Memory B cell (primary cell): ENCODE measurements at regions not wholly inside any gene's neighbourhood (a gene's known extent, or its start where the extent isn't known, plus 50 kb on each side); places are given as distances from the start of the nearest gene placed in this dataset.

Experiments
- ATAC-seq: fragments of 150-1000 bp; cut with Tn5 transposase; 2 replicates; pipeline ENCODE4 v1.10.0; 2021; ENCODE audit warnings: low read depth, mild to moderate bottlenecking, moderate library complexity
- DNase-seq, 2 donors: peaks; one replicate each; pipeline ENCODE4 v3.0.0; 2022; ENCODE audit warnings: low spot score in 2 of 2
- H3K27ac Mint-ChIP-seq: one replicate; pipeline ENCODE4 v1.8.0; 2022; ENCODE audit warnings: mild to moderate bottlenecking, moderate library complexity, mixed read lengths
- H3K27me3 Mint-ChIP-seq: one replicate; pipeline ENCODE4 v1.8.0; 2022; ENCODE audit warnings: mixed read lengths
- H3K36me3 Mint-ChIP-seq: one replicate; pipeline ENCODE4 v1.8.0; 2022; ENCODE audit warnings: mild to moderate bottlenecking, mixed read lengths
- H3K4me1 Mint-ChIP-seq: one replicate; pipeline ENCODE4 v1.8.0; 2022; ENCODE audit warnings: mixed read lengths
- H3K4me3 Mint-ChIP-seq: one replicate; pipeline ENCODE4 v1.8.0; 2022; ENCODE audit warnings: mild to moderate bottlenecking, moderate library complexity, mixed read lengths
- H3K9me3 Mint-ChIP-seq: one replicate; pipeline ENCODE4 v1.8.0; 2022; ENCODE audit warnings: mixed read lengths

DNA sequence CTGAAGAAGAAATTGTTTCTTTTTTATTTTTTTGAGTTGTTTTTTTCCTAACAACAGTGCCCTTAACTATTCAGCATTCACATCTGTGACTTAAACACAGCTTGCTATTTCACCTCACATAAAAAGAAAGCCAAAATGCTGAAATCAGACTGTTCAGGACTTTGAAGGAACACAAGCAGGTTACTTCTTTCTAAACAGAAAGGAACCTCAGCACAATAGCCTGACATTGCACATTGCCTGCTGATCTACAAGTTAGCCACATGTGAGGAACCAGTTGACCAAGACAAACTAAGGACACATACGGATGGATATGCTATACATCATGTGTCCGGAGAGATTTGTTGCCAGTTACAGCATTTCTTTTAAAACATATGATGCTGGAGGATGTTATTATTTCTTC lies 331.1 kb downstream of the FSIP2 start:
- ATAC-seq (no peak), DNase-seq (no peak)
- no peaks in the 10 kb centered on the region for H3K27me3 Mint-ChIP-seq
- H3K36me3 Mint-ChIP-seq: peaks cover 21% of the 10 kb centered on the region
- H3K27ac Mint-ChIP-seq: no peak overlapping the region
- no peaks in the 10 kb centered on the region for H3K4me1 Mint-ChIP-seq
- H3K4me3 Mint-ChIP-seq: no peak overlapping the region
- H3K9me3 Mint-ChIP-seq: peaks cover 10% of the 10 kb centered on the region

GRCh38 chr2:186085226-186085625 lies 346.6 kb downstream of the FSIP2 start:
- no peak overlapping the region for H3K4me3 Mint-ChIP-seq
- ATAC-seq (no peak), DNase-seq (no peak)
- no peaks in the 10 kb centered on the region for H3K9me3 Mint-ChIP-seq
- no peak overlapping the region for H3K27ac Mint-ChIP-seq
- no peaks in the 10 kb centered on the region for H3K4me1 Mint-ChIP-seq
- peaks cover 9% of the 10 kb centered on the region for H3K36me3 Mint-ChIP-seq
- H3K27me3 Mint-ChIP-seq: no peaks in the 10 kb centered on the region

DNA sequence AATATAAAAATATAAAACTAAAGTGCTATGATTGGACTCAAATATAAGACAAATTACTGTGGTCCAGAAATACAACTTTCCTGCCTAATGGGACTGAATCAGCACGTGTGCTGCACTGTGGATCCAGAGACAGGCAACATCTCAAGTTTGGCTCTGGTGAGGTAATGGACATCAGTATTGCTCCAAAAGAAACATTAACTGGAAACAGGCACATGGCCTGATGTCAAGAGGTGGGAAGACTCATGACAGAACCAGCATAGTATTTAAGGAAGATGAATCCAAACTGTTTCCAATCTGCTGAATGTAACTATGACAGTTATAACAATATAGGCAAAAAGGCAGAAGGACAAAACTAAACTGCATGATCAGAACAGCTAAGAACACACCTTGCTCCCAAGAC lies 354.6 kb downstream of the FSIP2 start:
- no peak for DNase-seq
- peaks cover 2% of the 10 kb centered on the region for H3K36me3 Mint-ChIP-seq
- H3K27ac Mint-ChIP-seq: no peak overlapping the region
- H3K4me1 Mint-ChIP-seq: no peaks in the 10 kb centered on the region
- H3K27me3 Mint-ChIP-seq: no peaks in the 10 kb centered on the region
- ATAC-seq: no peak
- no peak overlapping the region for H3K4me3 Mint-ChIP-seq
- H3K9me3 Mint-ChIP-seq: no peaks in the 10 kb centered on the region

DNA sequence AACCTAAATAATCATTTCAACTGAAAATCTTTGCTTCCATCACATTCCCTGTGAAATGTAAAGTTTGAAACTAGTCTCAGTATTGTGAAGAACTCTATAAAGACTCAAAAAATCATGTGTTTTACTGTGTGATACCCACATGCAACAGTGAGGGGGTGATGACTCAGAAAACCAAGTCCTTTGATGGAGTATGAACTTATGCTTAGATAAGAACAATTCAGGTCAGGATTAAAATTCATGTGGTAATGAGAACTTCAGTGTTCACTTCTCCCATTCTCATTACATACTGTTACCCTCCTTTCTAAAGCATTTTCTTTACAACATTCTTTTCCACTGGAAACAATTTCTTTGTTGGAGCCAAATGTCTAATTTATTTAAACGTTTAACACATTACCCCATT lies 360.2 kb downstream of the FSIP2 start:
- Mint-ChIP-seq H3K9me3 (no peaks in the 10 kb centered on the region), H3K36me3 (no peaks in the 10 kb centered on the region), H3K4me3 (no peak overlapping the region)

GRCh38 chr2:186099826-186100225 lies 361.2 kb downstream of the FSIP2 start:
- H3K27me3 Mint-ChIP-seq: no peaks in the 10 kb centered on the region
- ATAC-seq (no peak), DNase-seq (no peak)
- H3K4me1 Mint-ChIP-seq: no peaks in the 10 kb centered on the region
- H3K4me3 Mint-ChIP-seq: no peak overlapping the region
- H3K27ac Mint-ChIP-seq: no peak overlapping the region
- H3K9me3 Mint-ChIP-seq: no peaks in the 10 kb centered on the region
- H3K36me3 Mint-ChIP-seq: no peaks in the 10 kb centered on the region

More for the DNA sequence above, 360.2 kb downstream of the FSIP2 start:
- DNase-seq (no peak), ATAC-seq (no peak)
- no peaks in the 10 kb centered on the region for H3K27me3 Mint-ChIP-seq
- no peak overlapping the region for H3K27ac Mint-ChIP-seq
- no peaks in the 10 kb centered on the region for H3K4me1 Mint-ChIP-seq

GRCh38 chr2:186100636-186101035 lies 362.0 kb downstream of the FSIP2 start:
- Mint-ChIP-seq H3K4me3 (no peak overlapping the region), H3K27me3 (no peaks in the 10 kb centered on the region), H3K4me1 (no peaks in the 10 kb centered on the region), H3K36me3 (no peaks in the 10 kb centered on the region), H3K9me3 (no peaks in the 10 kb centered on the region), H3K27ac (no peak overlapping the region)
- ATAC-seq (no peak), DNase-seq (no peak)

DNA sequence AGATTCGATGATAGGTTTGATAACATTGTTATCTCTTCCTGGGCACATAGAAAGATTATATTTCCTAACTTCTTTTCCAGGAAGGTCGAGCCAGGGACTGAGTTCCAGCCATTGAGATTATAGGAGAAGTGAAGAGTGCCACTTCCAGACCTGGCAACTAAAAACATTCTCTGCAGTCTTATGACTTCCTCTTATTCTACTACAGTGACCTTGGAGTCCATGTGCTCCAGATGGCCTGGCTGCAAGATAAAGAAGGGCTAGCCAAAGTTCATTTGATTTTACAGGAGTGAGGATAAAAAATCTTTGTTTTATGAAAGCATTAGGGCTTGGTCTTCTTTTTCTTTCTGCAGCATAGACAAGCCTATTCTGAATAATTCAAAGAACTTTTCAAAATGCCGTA lies 363.0 kb downstream of the FSIP2 start:
- Mint-ChIP-seq H3K36me3 (no peaks in the 10 kb centered on the region), H3K4me3 (no peak overlapping the region), H3K9me3 (no peaks in the 10 kb centered on the region), H3K27ac (no peak overlapping the region), H3K27me3 (no peaks in the 10 kb centered on the region), H3K4me1 (no peaks in the 10 kb centered on the region)
- DNase-seq (no peak), ATAC-seq (no peak)

DNA sequence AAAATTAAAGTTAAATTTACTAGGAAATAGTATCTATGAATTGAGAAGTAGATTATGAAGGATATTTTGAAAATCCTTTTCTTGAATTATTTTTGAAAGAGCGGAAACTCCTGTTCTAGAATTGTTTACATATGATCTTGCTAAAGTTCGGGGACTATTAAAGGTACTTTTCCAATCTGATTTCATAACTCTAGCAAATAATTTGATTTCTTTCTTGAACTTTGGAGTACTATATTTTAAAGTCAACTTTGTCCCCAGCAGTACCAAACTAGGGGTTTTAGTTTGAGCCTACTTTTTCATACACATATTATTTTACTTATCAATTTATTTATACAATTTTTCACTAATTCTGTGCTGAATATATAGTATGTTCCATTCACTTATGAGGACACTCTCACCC lies 364.7 kb downstream of the FSIP2 start:
- Mint-ChIP-seq H3K27ac (no peak overlapping the region), H3K4me1 (no peaks in the 10 kb centered on the region), H3K4me3 (no peak overlapping the region), H3K36me3 (no peaks in the 10 kb centered on the region), H3K9me3 (no peaks in the 10 kb centered on the region), H3K27me3 (no peaks in the 10 kb centered on the region)
- ATAC-seq (no peak), DNase-seq (no peak)

DNA sequence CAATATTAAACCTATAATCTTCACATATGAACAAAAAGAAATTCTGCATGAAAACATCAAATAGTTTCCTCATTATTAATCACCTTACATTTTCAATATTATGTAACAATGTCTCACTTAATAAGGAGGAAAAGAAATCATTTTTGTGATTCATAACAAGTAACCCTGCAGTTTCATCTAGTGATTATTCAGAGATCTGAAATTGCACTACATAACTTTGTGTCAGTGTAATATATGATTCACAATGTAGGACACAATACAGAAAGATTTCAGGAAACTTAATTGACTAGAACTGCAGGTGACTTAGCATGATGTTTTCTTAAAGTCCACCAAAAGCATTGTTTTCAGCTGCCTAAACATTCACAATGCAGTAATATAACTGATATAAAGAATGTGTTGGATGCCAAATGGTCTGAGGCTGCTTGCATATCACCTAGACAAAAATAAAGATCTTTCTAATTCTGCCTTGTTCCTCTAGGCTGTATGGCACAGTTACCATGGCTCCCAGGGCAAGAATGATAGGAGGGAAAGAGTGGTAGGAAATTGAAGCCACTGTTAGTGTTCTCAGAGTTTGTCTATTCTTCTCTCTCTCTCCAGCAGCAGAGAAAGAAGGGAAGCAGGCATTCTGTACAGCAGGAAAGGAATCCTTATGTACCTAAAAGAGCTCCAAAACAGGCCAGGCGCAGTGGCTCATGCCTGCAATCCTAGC lies 366.6 kb downstream of the FSIP2 start:
- DNase-seq (no peak), ATAC-seq (no peak)
- no peak overlapping the region for H3K4me3 Mint-ChIP-seq
- H3K36me3 Mint-ChIP-seq: no peaks in the 10 kb centered on the region
- no peaks in the 10 kb centered on the region for H3K4me1 Mint-ChIP-seq
- no peaks in the 10 kb centered on the region for H3K27me3 Mint-ChIP-seq
- H3K9me3 Mint-ChIP-seq: peaks cover 1% of the 10 kb centered on the region
- H3K27ac Mint-ChIP-seq: no peak overlapping the region

GRCh38 chr2:186108470-186108869 lies 369.9 kb downstream of the FSIP2 start:
- H3K27ac Mint-ChIP-seq: no peak overlapping the region
- no peaks in the 10 kb centered on the region for H3K4me1 Mint-ChIP-seq
- peaks cover 3% of the 10 kb centered on the region for H3K36me3 Mint-ChIP-seq
- H3K4me3 Mint-ChIP-seq: no peak overlapping the region
- no peak for ATAC-seq
- peaks cover 3% of the 10 kb centered on the region for H3K9me3 Mint-ChIP-seq
- no peaks in the 10 kb centered on the region for H3K27me3 Mint-ChIP-seq
- no peak for DNase-seq

DNA sequence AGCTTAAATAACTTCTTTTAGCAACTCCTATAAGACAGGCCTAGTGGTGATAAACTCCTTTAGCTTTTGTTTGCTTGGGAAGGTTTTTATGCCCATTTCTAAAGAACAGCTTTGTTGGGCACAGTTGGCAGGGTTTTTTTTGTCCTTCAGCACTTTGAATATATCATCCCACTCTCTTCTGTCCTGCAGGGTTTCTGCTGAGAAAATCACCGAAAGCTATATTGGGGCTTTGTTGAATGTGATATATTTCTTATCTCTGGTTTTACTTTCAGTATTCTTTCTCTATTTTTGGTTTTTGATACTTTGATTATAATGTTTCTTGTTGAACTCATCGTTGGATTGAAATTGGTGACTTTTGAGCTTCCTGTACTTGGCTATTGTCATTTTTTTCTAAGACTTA lies 372.8 kb upstream of the ZC3H15 start:
- Mint-ChIP-seq H3K9me3 (peaks cover 3% of the 10 kb centered on the region), H3K4me1 (no peaks in the 10 kb centered on the region), H3K36me3 (peaks cover 21% of the 10 kb centered on the region), H3K4me3 (no peak overlapping the region), H3K27ac (no peak overlapping the region), H3K27me3 (no peaks in the 10 kb centered on the region)
- no peak for ATAC-seq
- no peak for DNase-seq

- H3K27me3 Mint-ChIP-seq: no peaks in the 10 kb centered on the region
- no peaks in the 10 kb centered on the region for H3K4me1 Mint-ChIP-seq
- H3K4me3 Mint-ChIP-seq: no peak overlapping the region
- H3K9me3 Mint-ChIP-seq: no peaks in the 10 kb centered on the region
- ATAC-seq (no peak), DNase-seq (no peak)
- no peak overlapping the region for H3K27ac Mint-ChIP-seq
- peaks cover 2% of the 10 kb centered on the region for H3K36me3 Mint-ChIP-seq
Observed at GRCh38 chr2:186125156-186125555, 360.9 kb upstream of the ZC3H15 start.

- Mint-ChIP-seq H3K36me3 (peaks cover 2% of the 10 kb centered on the region), H3K27me3 (no peaks in the 10 kb centered on the region), H3K9me3 (no peaks in the 10 kb centered on the region), H3K4me3 (no peak overlapping the region), H3K4me1 (no peaks in the 10 kb centered on the region), H3K27ac (no peak overlapping the region)
- ATAC-seq (no peak), DNase-seq (no peak)
Observed at GRCh38 chr2:186125625-186126024, 360.4 kb upstream of the ZC3H15 start.

DNA sequence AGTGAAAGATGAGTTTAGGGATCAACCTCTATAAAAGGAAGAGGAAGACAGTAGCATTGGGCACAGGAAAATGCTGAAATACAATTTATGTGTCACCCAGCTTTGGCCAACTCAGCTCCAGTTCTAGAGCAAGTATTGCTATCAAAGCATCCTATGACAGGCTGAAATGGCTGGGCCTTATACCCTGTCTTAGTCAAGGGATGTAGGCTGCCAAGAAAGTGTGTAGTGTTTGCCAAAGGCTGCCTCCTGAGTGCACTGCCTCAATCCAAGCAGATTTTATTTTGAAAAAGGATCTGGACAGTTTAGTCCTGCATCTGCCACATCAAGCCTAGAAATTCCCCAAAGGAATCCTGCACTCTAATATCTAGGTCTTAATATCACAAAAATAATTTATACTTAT lies 359.9 kb upstream of the ZC3H15 start:
- DNase-seq (no peak), ATAC-seq (no peak)
- H3K36me3 Mint-ChIP-seq: peaks cover 2% of the 10 kb centered on the region
- H3K27ac Mint-ChIP-seq: no peak overlapping the region
- H3K27me3 Mint-ChIP-seq: no peaks in the 10 kb centered on the region
- H3K9me3 Mint-ChIP-seq: no peaks in the 10 kb centered on the region
- H3K4me1 Mint-ChIP-seq: no peaks in the 10 kb centered on the region
- no peak overlapping the region for H3K4me3 Mint-ChIP-seq

GRCh38 chr2:186129767-186130581 lies 356.1 kb upstream of the ZC3H15 start:
- Mint-ChIP-seq H3K27me3 (no peaks in the 10 kb centered on the region), H3K36me3 (peaks cover 2% of the 10 kb centered on the region), H3K4me1 (no peaks in the 10 kb centered on the region), H3K9me3 (no peaks in the 10 kb centered on the region), H3K27ac (no peak overlapping the region), H3K4me3 (no peak overlapping the region)
- DNase-seq (no peak), ATAC-seq (no peak)
